ENCODE measurements at regions not wholly inside any gene's neighbourhood (a gene's known extent, or its start where the extent isn't known, plus 50 kb on each side); places are given as distances from the start of the nearest gene placed in this dataset.

GRCh38 chr14:51333901-51334521, 94.0 kb downstream of the TMX1 start:
- Histone ChIP-seq H2AFZ (ENCODE audit: low read depth) (peak overlapping the region; percentile 23; the same call in 1 of the 2 replicates), H3K36me3 (replicated peaks in 1 of 2; ENCODE audit: control insufficient read depth in 1 of 2, insufficient read depth in 2 of 2, low read length in 1 of 2) (no peaks in the 10 kb centered on the region), H3K4me3 (ENCODE audit: low read depth in 2 of 2, low read length in 1 of 2) (no peak overlapping the region), H3K4me2 (peak overlapping the region; percentile 35; the same call in 1 of the 2 replicates), H3F3A (replicated peaks; ENCODE audit: insufficient read depth) (peaks cover 7% of the 10 kb centered on the region), H4K20me1 (ENCODE audit: insufficient read depth) (no peaks in the 10 kb centered on the region), H3K27me3 (ENCODE audit: insufficient read depth) (no peaks in the 10 kb centered on the region), H3K9ac (peak overlapping the region; percentile 1; the same call in 1 of the 2 replicates), H3K4me1 (ENCODE audit: control insufficient read depth in 1 of 2, insufficient read depth in 2 of 2, low read depth in 1 of 2, low read length in 1 of 2) (peaks cover 16 to 25% of the 10 kb centered on the region in 2 experiments), H3K9me2 (no peaks in the 10 kb centered on the region), H3K79me2 (ENCODE audit: insufficient read depth) (no peaks in the 10 kb centered on the region), H3K27ac (ENCODE audit: low read depth in 2 of 2, low read length in 1 of 2) (peak overlapping the region; percentile 83 to 89), H3K9me3 (no peaks in the 10 kb centered on the region)
- CTCF ChIA-PET, result interaction anchor here (1.4 kb wide), 1 partner anchor 50 kb away, joined by 4 read pairs; no protein-coding TSS in a partner anchor
- WGBS (ENCODE audit: low lambda C conversion rate), result 27% methylated on average over 1 of the region's 1 CpG
- POLR2A ChIA-PET, result no interaction called here
- no peak for DNase-seq
- TF ChIP-seq PBX3 (IDR thresholded peaks at IDR 0.05), result peak; percentile 82
- TF ChIP-seq TAF1 (IDR thresholded peaks at IDR 0.05; ENCODE audit: borderline replicate concordance, low read depth, low read length), result no peak
- TF ChIP-seq, protein P1, sequence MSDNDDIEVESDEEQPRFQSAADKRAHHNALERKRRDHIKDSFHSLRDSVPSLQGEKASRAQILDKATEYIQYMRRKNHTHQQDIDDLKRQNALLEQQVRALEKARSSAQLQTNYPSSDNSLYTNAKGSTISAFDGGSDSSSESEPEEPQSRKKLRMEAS (IDR thresholded peaks at IDR 0.05; ENCODE audit: low read depth), result no peak
- TF ChIP-seq GATA2 (CRISPR knock-in tag; IDR thresholded peaks at IDR 0.05), result no peak
- TF ChIP-seq CTCF (IDR thresholded peaks at IDR 0.05), result no peak
- peak; percentile 6; the same call in 1 of the 2 replicates for TF ChIP-seq NFIC (IDR thresholded peaks at IDR 0.05; ENCODE audit: borderline replicate concordance)
- no peak for TF ChIP-seq RAD21 (IDR thresholded peaks at IDR 0.05; ENCODE audit: low read length)
- TF ChIP-seq NRF1 (IDR thresholded peaks at IDR 0.05; ENCODE audit: low read depth, low read length), result no peak
- no peak for TF ChIP-seq EZH2phosphoT487 (IDR thresholded peaks at IDR 0.05; ENCODE audit: borderline replicate concordance, low read depth)
- no peak for TF ChIP-seq SMC3 (IDR thresholded peaks at IDR 0.05; ENCODE audit: low read depth, low read length)
- TF ChIP-seq FOXM1 (IDR thresholded peaks at IDR 0.05; ENCODE audit: low read depth), result 0 out of 2 replicates have a peak, but pooled peaks have one; percentile 42
- peak; percentile 58 for TF ChIP-seq JUND (IDR thresholded peaks at IDR 0.05)
- TF ChIP-seq MXI1 (IDR thresholded peaks at IDR 0.05; ENCODE audit: low read depth, low read length), result no peak
- no peak for TF ChIP-seq IRF3 (IDR thresholded peaks at IDR 0.05; ENCODE audit: low read depth, low read length)
- TF ChIP-seq RFX5 (IDR thresholded peaks at IDR 0.05; ENCODE audit: low read length), result no peak
- TF ChIP-seq EP300 (IDR thresholded peaks at IDR 0.05; ENCODE audit: borderline replicate concordance in 1 of 2, low read depth in 1 of 2, low read length in 1 of 2), result peak; percentile 47 to 77; a peak in 2 of 4 replicates
- peak; percentile 47; the same call in 1 of the 2 replicates for TF ChIP-seq FOSL2 (IDR thresholded peaks at IDR 0.05; ENCODE audit: borderline replicate concordance, low read depth)
- no peak for TF ChIP-seq SIN3A (IDR thresholded peaks at IDR 0.05; ENCODE audit: borderline replicate concordance, low read depth, low read length)
- no peak for TF ChIP-seq USF1 (IDR thresholded peaks at IDR 0.05; ENCODE audit: borderline replicate concordance, low read depth)
- TF ChIP-seq RCOR1 (IDR thresholded peaks at IDR 0.05; ENCODE audit: low read length), result no peak
- TF ChIP-seq TCF12 (IDR thresholded peaks at IDR 0.05), result peak; percentile 85; the same call in 1 of the 2 replicates
- no peak for TF ChIP-seq YY1 (IDR thresholded peaks at IDR 0.05; ENCODE audit: low read depth)
- peak; percentile 34; the same call in 1 of the 2 replicates for TF ChIP-seq TEAD4 (IDR thresholded peaks at IDR 0.05; ENCODE audit: borderline replicate concordance, insufficient read depth)
- TF ChIP-seq ELF1 (IDR thresholded peaks at IDR 0.05), result no peak
- TF ChIP-seq GABPA (IDR thresholded peaks at IDR 0.05; ENCODE audit: low read depth), result no peak
- TF ChIP-seq USF2 (IDR thresholded peaks at IDR 0.05; ENCODE audit: borderline replicate concordance, low read depth, low read length), result no peak
- TF ChIP-seq RXRA (IDR thresholded peaks at IDR 0.05; ENCODE audit: borderline replicate concordance, low read depth), result no peak
- TF ChIP-seq MEF2A (IDR thresholded peaks at IDR 0.05; ENCODE audit: borderline replicate concordance, low read depth), result peak; percentile 52; the same call in 1 of the 2 replicates
- peak; percentile 53 for TF ChIP-seq POLR2AphosphoS5 (IDR thresholded peaks at IDR 0.05; ENCODE audit: low read depth, low read length)
- no peak for TF ChIP-seq FOXJ3 (CRISPR knock-in tag; IDR thresholded peaks at IDR 0.05)

Data from SK-N-SH (cell line).